ENCODE measurements at regions not wholly inside any gene's neighbourhood (a gene's known extent, or its start where the extent isn't known, plus 50 kb on each side); places are given as distances from the start of the nearest gene placed in this dataset.

GRCh38 chr14:41144370-41144769, 462.3 kb upstream of the LRFN5 start:
- TF ChIP-seq CTCF (IDR thresholded peaks at IDR 0.05; ENCODE audit: insufficient read depth, low read length, poor library complexity, severe bottlenecking), result no peak
- DNase-seq (ENCODE audit: extremely low read depth, insufficient read length), result no peak

GRCh38 chr14:41137741-41138140, 468.9 kb upstream of the LRFN5 start:
- DNase-seq (ENCODE audit: extremely low read depth, insufficient read length), result no peak
- no peak for TF ChIP-seq CTCF (IDR thresholded peaks at IDR 0.05; ENCODE audit: insufficient read depth, low read length, poor library complexity, severe bottlenecking)
- Histone ChIP-seq H3K4me3 (replicated peaks; ENCODE audit: low read depth, low read length) (no peak overlapping the region), H3K36me3 (ENCODE audit: control insufficient read depth, insufficient read depth, low read length) (no peaks in the 10 kb centered on the region), H3K27me3 (replicated peaks; ENCODE audit: control insufficient read depth, insufficient read depth, low read length) (no peaks in the 10 kb centered on the region)

More at GRCh38 chr14:41144370-41144769, 462.3 kb upstream of the LRFN5 start:
- Histone ChIP-seq H3K36me3 (ENCODE audit: control insufficient read depth, insufficient read depth, low read length) (no peaks in the 10 kb centered on the region), H3K27me3 (replicated peaks; ENCODE audit: control insufficient read depth, insufficient read depth, low read length) (no peaks in the 10 kb centered on the region), H3K4me3 (replicated peaks; ENCODE audit: low read depth, low read length) (no peak overlapping the region)

GRCh38 chr14:41130274-41130673, 476.4 kb upstream of the LRFN5 start:
- no peaks in the 10 kb centered on the region for H3K27me3 ChIP-seq (replicated peaks; ENCODE audit: control insufficient read depth, insufficient read depth, low read length)
- DNase-seq (ENCODE audit: extremely low read depth, insufficient read length), result no peak
- H3K4me3 ChIP-seq (replicated peaks; ENCODE audit: low read depth, low read length), result no peak overlapping the region
- H3K36me3 ChIP-seq (ENCODE audit: control insufficient read depth, insufficient read depth, low read length), result no peaks in the 10 kb centered on the region
- no peak for TF ChIP-seq CTCF (IDR thresholded peaks at IDR 0.05; ENCODE audit: insufficient read depth, low read length, poor library complexity, severe bottlenecking)

GRCh38 chr14:41120402-41120801, 486.3 kb upstream of the LRFN5 start:
- no peak for TF ChIP-seq CTCF (IDR thresholded peaks at IDR 0.05; ENCODE audit: insufficient read depth, low read length, poor library complexity, severe bottlenecking)
- Histone ChIP-seq H3K4me3 (replicated peaks; ENCODE audit: low read depth, low read length) (no peak overlapping the region), H3K36me3 (ENCODE audit: control insufficient read depth, insufficient read depth, low read length) (no peaks in the 10 kb centered on the region), H3K27me3 (replicated peaks; ENCODE audit: control insufficient read depth, insufficient read depth, low read length) (no peaks in the 10 kb centered on the region)
- no peak for DNase-seq (ENCODE audit: extremely low read depth, insufficient read length)

- TF ChIP-seq CTCF (IDR thresholded peaks at IDR 0.05; ENCODE audit: insufficient read depth, low read length, poor library complexity, severe bottlenecking), result no peak
- Histone ChIP-seq H3K27me3 (replicated peaks; ENCODE audit: control insufficient read depth, insufficient read depth, low read length) (no peaks in the 10 kb centered on the region), H3K4me3 (replicated peaks; ENCODE audit: low read depth, low read length) (no peak overlapping the region), H3K36me3 (ENCODE audit: control insufficient read depth, insufficient read depth, low read length) (no peaks in the 10 kb centered on the region)
- DNase-seq (ENCODE audit: extremely low read depth, insufficient read length), result no peak
Measured at GRCh38 chr14:41096131-41096530, 510.5 kb upstream of the LRFN5 start.

GRCh38 chr14:41087056-41087455, 519.6 kb upstream of the LRFN5 start:
- no peaks in the 10 kb centered on the region for H3K36me3 ChIP-seq (ENCODE audit: control insufficient read depth, insufficient read depth, low read length)
- no peak overlapping the region for H3K4me3 ChIP-seq (replicated peaks; ENCODE audit: low read depth, low read length)
- DNase-seq (ENCODE audit: extremely low read depth, insufficient read length), result no peak
- H3K27me3 ChIP-seq (replicated peaks; ENCODE audit: control insufficient read depth, insufficient read depth, low read length), result no peaks in the 10 kb centered on the region
- TF ChIP-seq CTCF (IDR thresholded peaks at IDR 0.05; ENCODE audit: insufficient read depth, low read length, poor library complexity, severe bottlenecking), result no peak

Data from GM06990 (cell line).